ENCODE measurements at regions not wholly inside any gene's neighbourhood (a gene's known extent, or its start where the extent isn't known, plus 50 kb on each side); places are given as distances from the start of the nearest gene placed in this dataset.
A peak's percentile ranks its signal among the peaks of the same experiment; 100 is the strongest.

DNA sequence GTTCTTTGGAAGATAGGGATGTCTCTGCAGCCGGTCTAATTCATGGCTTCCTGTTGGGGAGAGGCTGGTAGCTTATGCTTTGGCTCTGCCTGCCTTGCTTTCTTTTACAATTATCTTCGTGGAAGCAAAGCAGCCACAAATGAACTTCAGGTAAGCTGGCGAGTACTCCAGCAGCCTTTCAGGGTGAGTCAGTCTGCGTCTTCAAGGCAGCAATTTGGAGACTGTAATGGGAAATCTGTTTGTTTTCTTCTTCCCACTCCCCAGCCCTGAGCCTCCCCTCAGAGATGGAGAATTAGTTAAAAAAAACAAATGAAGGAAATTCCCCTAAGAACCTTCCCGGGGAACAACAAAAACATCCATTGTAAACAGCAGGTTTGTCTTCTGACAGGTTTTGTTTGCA is 100.1 kb downstream of the PSAT1 start:
- Histone ChIP-seq H3K9me3 (ENCODE audit: low read depth) (no peaks in the 10 kb centered on the region), H3K27me3 (no peaks in the 10 kb centered on the region), H3K4me3 (no peak overlapping the region), H3K36me3 (no peaks in the 10 kb centered on the region), H3K27ac (no peak overlapping the region), H3K4me1 (ENCODE audit: low read depth) (peaks cover 7% of the 10 kb centered on the region)
- no peak for DNase-seq (ENCODE audit: low read depth in 1 of 2, low spot score in 1 of 2)
- TF ChIP-seq CTCF (IDR thresholded peaks at IDR 0.05; ENCODE audit: low read depth, low read length): no peak

- H3K27ac ChIP-seq: no peak overlapping the region
- no peaks in the 10 kb centered on the region for H3K27me3 ChIP-seq
- no peaks in the 10 kb centered on the region for H3K9me3 ChIP-seq (ENCODE audit: low read depth)
- TF ChIP-seq CTCF (IDR thresholded peaks at IDR 0.05; ENCODE audit: low read depth, low read length): no peak
- DNase-seq (ENCODE audit: low read depth in 1 of 2, low spot score in 1 of 2): no peak
- peaks cover 7% of the 10 kb centered on the region for H3K4me1 ChIP-seq (ENCODE audit: low read depth)
- H3K4me3 ChIP-seq: no peak overlapping the region
- no peaks in the 10 kb centered on the region for H3K36me3 ChIP-seq
Measured at GRCh38 chr9:78397454-78397853, 100.5 kb downstream of the PSAT1 start.

DNA sequence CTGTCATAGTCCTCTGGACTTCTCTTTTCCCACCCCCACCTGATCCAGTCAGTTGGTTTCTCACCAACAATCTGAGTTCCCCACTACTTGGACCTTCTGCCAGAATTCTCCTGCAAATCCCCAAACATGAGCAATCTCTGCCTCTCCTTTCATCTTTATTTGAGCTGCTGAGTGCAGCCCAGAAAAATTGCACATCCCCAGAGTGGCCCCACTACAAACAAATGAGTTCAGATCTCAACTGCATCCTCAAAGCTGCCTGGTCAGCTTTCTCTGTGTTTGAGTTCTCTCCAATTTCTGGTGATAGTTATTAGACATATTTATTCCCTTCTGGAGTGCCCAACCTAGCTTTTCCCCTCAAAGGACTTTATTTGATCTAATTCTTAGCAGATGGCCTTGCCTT is 102.2 kb downstream of the PSAT1 start:
- H3K4me1 ChIP-seq (ENCODE audit: low read depth): peaks cover 7% of the 10 kb centered on the region
- H3K27ac ChIP-seq: no peak overlapping the region
- no peaks in the 10 kb centered on the region for H3K36me3 ChIP-seq
- no peaks in the 10 kb centered on the region for H3K9me3 ChIP-seq (ENCODE audit: low read depth)
- no peak for TF ChIP-seq CTCF (IDR thresholded peaks at IDR 0.05; ENCODE audit: low read depth, low read length)
- no peak overlapping the region for H3K4me3 ChIP-seq
- H3K27me3 ChIP-seq: no peaks in the 10 kb centered on the region
- no peak for DNase-seq (ENCODE audit: low read depth in 1 of 2, low spot score in 1 of 2)

GRCh38 chr9:78400496-78400895 is 103.6 kb downstream of the PSAT1 start:
- no peaks in the 10 kb centered on the region for H3K36me3 ChIP-seq
- H3K4me3 ChIP-seq: no peak overlapping the region
- no peak for TF ChIP-seq CTCF (IDR thresholded peaks at IDR 0.05; ENCODE audit: low read depth, low read length)
- DNase-seq (ENCODE audit: low read depth in 1 of 2, low spot score in 1 of 2): no peak
- no peaks in the 10 kb centered on the region for H3K9me3 ChIP-seq (ENCODE audit: low read depth)
- H3K27ac ChIP-seq: no peak overlapping the region
- no peaks in the 10 kb centered on the region for H3K27me3 ChIP-seq
- peaks cover 7% of the 10 kb centered on the region for H3K4me1 ChIP-seq (ENCODE audit: low read depth)

- no peak for DNase-seq (ENCODE audit: low read depth in 1 of 2, low spot score in 1 of 2)
- Histone ChIP-seq H3K27ac (no peak overlapping the region), H3K9me3 (ENCODE audit: low read depth) (no peaks in the 10 kb centered on the region), H3K4me1 (ENCODE audit: low read depth) (no peaks in the 10 kb centered on the region), H3K36me3 (no peaks in the 10 kb centered on the region), H3K4me3 (no peak overlapping the region), H3K27me3 (no peaks in the 10 kb centered on the region)
- no peak for TF ChIP-seq CTCF (IDR thresholded peaks at IDR 0.05; ENCODE audit: low read depth, low read length)
Measured at GRCh38 chr9:78405461-78405860, 108.5 kb downstream of the PSAT1 start.

DNA sequence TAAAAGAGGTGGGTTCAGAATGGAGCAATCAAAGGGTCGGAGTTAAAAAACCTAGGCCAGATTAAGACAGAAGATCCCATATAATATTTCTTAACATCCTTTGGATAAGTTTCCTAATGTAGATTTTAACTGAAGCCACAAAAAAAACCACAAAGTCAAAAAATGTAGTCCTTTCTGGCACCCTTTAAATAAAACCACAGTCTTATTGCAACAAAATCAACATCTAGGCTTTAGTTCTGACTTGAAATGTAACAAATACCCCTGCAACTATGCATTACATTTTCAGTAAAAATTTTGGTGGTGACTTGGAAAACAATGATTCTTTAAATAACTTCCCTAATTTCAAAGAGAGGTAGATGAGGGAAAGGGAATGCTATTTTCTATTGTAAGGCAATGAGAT is 109.2 kb downstream of the PSAT1 start:
- no peak overlapping the region for H3K27ac ChIP-seq
- H3K4me1 ChIP-seq (ENCODE audit: low read depth): no peaks in the 10 kb centered on the region
- no peaks in the 10 kb centered on the region for H3K9me3 ChIP-seq (ENCODE audit: low read depth)
- no peaks in the 10 kb centered on the region for H3K36me3 ChIP-seq
- TF ChIP-seq CTCF (IDR thresholded peaks at IDR 0.05; ENCODE audit: low read depth, low read length): no peak
- no peaks in the 10 kb centered on the region for H3K27me3 ChIP-seq
- DNase-seq (ENCODE audit: low read depth in 1 of 2, low spot score in 1 of 2): peak in 1 of 2 donors; percentile 7
- H3K4me3 ChIP-seq: no peak overlapping the region
